ENCODE measurements at regions not wholly inside any gene's neighbourhood (a gene's known extent, or its start where the extent isn't known, plus 50 kb on each side); places are given as distances from the start of the nearest gene placed in this dataset.
"Not testable (repeated sequence)": the region's sequence is repeated elsewhere in the genome, so short reads cannot be mapped to it uniquely, and the experiment has no call there.

DNA sequence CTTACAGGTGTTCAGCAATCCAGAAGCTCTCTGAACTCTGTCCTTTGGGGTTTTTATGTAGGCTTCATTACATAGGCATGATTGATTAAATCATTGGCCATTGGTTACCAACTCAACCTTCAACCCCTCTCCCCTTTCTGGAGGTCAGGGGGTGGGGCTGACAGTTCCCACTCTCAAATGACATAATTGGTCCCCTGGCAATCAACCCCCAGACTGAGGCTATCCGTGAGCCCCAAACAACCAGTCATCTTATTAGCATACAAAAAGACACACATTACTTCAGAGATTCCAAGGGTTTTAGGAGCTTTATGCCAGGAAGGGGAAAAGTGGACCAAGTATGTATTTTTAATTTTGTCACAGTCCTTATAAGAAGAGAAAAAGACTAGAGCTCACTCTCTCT lies 92.1 kb downstream of the ZNF467 start:
- no peak overlapping the region for H3K9ac ChIP-seq
- no peak overlapping the region for H3K4me2 ChIP-seq (ENCODE audit: low read length)
- H3K79me2 ChIP-seq = no peaks in the 10 kb centered on the region
- H3K36me3 ChIP-seq (ENCODE audit: control insufficient read depth, insufficient read depth, low read length) = no peaks in the 10 kb centered on the region
- no peak overlapping the region for H3K27ac ChIP-seq
- no peaks in the 10 kb centered on the region for H3K27me3 ChIP-seq (ENCODE audit: control insufficient read depth, insufficient read depth, low read length)
- H3K4me1 ChIP-seq = no peaks in the 10 kb centered on the region
- TF ChIP-seq, protein P1, sequence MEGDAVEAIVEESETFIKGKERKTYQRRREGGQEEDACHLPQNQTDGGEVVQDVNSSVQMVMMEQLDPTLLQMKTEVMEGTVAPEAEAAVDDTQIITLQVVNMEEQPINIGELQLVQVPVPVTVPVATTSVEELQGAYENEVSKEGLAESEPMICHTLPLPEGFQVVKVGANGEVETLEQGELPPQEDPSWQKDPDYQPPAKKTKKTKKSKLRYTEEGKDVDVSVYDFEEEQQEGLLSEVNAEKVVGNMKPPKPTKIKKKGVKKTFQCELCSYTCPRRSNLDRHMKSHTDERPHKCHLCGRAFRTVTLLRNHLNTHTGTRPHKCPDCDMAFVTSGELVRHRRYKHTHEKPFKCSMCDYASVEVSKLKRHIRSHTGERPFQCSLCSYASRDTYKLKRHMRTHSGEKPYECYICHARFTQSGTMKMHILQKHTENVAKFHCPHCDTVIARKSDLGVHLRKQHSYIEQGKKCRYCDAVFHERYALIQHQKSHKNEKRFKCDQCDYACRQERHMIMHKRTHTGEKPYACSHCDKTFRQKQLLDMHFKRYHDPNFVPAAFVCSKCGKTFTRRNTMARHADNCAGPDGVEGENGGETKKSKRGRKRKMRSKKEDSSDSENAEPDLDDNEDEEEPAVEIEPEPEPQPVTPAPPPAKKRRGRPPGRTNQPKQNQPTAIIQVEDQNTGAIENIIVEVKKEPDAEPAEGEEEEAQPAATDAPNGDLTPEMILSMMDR (IDR thresholded peaks at IDR 0.05) = no peak
- no peaks in the 10 kb centered on the region for H3K9me3 ChIP-seq (ENCODE audit: control insufficient read depth, low read length)
- no peak overlapping the region for H3K4me3 ChIP-seq (ENCODE audit: low read depth, low read length)
- H2AFZ ChIP-seq = no peak overlapping the region

DNA sequence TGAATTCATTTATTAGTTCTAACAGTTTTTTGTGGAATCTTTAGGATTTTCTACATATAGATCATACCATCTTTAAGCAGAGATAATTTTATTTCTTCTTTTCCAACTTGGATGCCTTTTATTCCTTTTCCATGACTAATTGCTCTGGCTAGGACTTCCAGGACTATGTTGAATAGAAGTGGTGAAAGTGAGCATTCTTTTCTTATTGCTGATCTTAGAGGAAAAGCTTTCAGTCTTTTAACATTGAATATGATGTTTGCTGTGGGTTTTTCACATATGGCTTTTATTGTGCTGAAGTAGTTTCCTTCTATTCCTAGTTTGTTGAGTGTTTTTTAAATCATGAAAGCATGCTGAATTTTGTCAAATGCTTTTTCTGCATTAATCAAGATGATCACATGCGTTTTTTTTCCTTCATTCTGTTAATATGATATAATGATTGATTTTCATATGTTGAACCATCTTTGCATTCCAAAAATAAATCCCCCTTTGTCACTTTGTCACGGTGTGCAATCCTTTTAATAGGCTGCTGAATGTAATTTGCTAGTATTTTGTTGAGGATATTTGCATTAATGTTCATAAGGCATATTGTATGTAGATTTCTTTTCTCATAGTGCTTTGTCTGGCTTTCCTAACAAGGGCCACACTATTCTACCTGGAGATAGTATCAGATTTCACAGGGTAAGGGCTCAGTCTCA lies 92.9 kb downstream of the ZNF467 start:
- Histone ChIP-seq H3K9me3 (ENCODE audit: control insufficient read depth, low read length) (no peaks in the 10 kb centered on the region), H3K4me2 (ENCODE audit: low read length) (no peak overlapping the region), H3K36me3 (ENCODE audit: control insufficient read depth, insufficient read depth, low read length) (no peaks in the 10 kb centered on the region), H3K4me3 (ENCODE audit: low read depth, low read length) (no peak overlapping the region), H3K4me1 (no peaks in the 10 kb centered on the region), H3K27ac (no peak overlapping the region), H2AFZ (no peak overlapping the region), H3K9ac (no peak overlapping the region), H3K27me3 (ENCODE audit: control insufficient read depth, insufficient read depth, low read length) (no peaks in the 10 kb centered on the region), H3K79me2 (no peaks in the 10 kb centered on the region)
- TF ChIP-seq, protein P1 (IDR thresholded peaks at IDR 0.05) = no peak

DNA sequence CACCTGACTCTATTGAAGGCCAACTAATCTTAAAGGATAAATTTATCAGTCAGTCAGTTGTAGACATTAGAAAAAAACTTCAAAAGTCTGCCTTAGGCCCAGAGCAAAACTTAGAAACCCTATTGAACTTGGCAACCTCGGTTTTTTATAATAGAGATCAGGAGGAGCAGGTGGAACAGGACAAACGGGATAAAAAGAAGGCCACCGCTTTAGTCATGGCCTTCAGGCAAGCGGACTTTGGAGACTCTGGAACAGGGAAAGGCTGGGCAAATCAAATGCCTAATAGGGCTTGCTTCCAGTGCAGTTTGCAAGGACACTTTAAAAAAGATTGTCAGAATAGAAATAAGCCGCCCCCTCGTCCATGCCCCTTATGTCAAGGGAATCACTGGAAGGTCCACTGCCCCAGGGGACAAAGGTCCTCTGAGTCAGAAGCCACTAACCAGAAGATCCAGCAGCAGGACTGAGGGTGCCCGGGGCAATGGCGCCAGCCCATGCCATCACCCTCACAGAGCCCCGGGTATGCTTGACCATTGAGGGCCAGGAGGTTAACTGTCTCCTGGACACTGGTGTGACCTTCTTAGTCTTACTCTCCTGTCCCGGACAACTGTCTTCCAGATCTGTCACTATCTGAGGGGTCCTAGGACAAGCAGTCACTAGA lies 98.5 kb downstream of the ZNF467 start:
- H3K27me3 ChIP-seq (ENCODE audit: control insufficient read depth, insufficient read depth, low read length); H2AFZ ChIP-seq: not testable (repeated sequence)

DNA sequence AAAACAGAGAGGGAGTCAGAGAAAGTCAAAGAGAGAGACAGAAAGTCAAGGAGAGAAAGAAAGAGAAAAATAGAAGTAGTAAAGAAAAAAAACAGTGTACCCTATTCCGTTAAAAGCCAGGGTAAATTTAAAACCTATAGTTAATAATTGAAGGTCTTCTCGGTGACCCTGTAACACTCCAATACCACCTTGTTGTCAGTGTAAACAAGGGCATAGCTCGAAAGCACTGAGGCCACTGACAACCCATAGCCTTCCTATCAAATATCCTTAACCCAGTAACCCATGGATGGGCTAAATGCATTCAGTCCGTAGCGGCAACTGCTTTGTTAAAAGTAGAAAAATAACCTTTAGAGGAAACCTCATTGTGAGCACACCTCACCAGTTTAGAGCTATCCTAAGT lies 100.4 kb downstream of the ZNF467 start:
- Histone ChIP-seq H3K4me2 (ENCODE audit: low read length) (no peak overlapping the region), H3K4me1 (no peaks in the 10 kb centered on the region), H3K27ac (no peak overlapping the region), H3K36me3 (ENCODE audit: control insufficient read depth, insufficient read depth, low read length) (no peaks in the 10 kb centered on the region), H3K9ac (no peak overlapping the region), H2AFZ (no peak overlapping the region), H3K27me3 (ENCODE audit: control insufficient read depth, insufficient read depth, low read length) (no peaks in the 10 kb centered on the region), H3K9me3 (ENCODE audit: control insufficient read depth, low read length) (no peaks in the 10 kb centered on the region), H3K4me3 (ENCODE audit: low read depth, low read length) (no peak overlapping the region), H3K79me2 (no peaks in the 10 kb centered on the region)
- TF ChIP-seq, protein P1 (IDR thresholded peaks at IDR 0.05) = no peak

More for the DNA sequence above, 98.5 kb downstream of the ZNF467 start:
- H3K4me1 ChIP-seq; H3K27ac ChIP-seq; H3K9ac ChIP-seq; H3K36me3 ChIP-seq (ENCODE audit: control insufficient read depth, insufficient read depth, low read length); H3K4me3 ChIP-seq (ENCODE audit: low read depth, low read length); H3K79me2 ChIP-seq; H3K9me3 ChIP-seq (ENCODE audit: control insufficient read depth, low read length); H3K4me2 ChIP-seq (ENCODE audit: low read length): not testable (repeated sequence)

DNA sequence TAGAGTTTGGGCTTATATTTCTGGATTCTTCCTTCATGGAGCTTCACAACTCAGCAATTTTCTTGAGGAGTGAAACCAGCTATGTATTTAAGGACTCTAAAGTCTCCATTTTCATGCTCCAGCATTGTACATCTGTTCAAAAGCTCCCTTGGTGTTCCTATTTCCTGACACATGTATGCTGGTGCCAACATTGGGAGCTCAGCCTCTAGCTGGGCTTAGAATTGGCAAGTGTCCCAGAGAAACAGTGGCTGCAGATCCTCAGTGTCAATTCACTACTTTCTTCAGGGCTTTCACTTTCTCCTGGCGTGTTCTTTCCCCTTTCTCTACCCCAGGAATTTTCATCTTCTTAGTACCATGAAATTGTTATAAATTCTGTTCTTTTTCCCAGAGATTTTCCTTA lies 103.1 kb downstream of the ZNF467 start:
- TF ChIP-seq, protein P1 (IDR thresholded peaks at IDR 0.05) = no peak
- H3K4me1 ChIP-seq = no peaks in the 10 kb centered on the region
- H3K27me3 ChIP-seq (ENCODE audit: control insufficient read depth, insufficient read depth, low read length) = no peaks in the 10 kb centered on the region
- no peak overlapping the region for H3K9ac ChIP-seq
- H3K36me3 ChIP-seq (ENCODE audit: control insufficient read depth, insufficient read depth, low read length) = no peaks in the 10 kb centered on the region
- no peaks in the 10 kb centered on the region for H3K79me2 ChIP-seq
- H3K4me2 ChIP-seq (ENCODE audit: low read length) = no peak overlapping the region
- H3K4me3 ChIP-seq (ENCODE audit: low read depth, low read length) = no peak overlapping the region
- no peak overlapping the region for H3K27ac ChIP-seq
- no peaks in the 10 kb centered on the region for H3K9me3 ChIP-seq (ENCODE audit: control insufficient read depth, low read length)
- H2AFZ ChIP-seq = no peak overlapping the region
